Mesenchymal stem cell (in vitro differentiated cells and primary cell): ENCODE measurements at regions not wholly inside any gene's neighbourhood (a gene's known extent, or its start where the extent isn't known, plus 50 kb on each side); places are given as distances from the start of the nearest gene placed in this dataset.

Experiments
- DNase-seq: peaks from one replicate; pipeline ENCODE4 v3.0.0-alpha.2; 2013
- H2AFZ ChIP-seq: one replicate; pipeline ENCODE4 v1.6.1; 2013; ENCODE audit warnings: low read depth, mild to moderate bottlenecking, control low read depth, inconsistent platforms, low read length, moderate library complexity
- H2AK5ac ChIP-seq: 2 replicates; pipeline ENCODE4 v1.6.1; 2013; ENCODE audit warnings: low read length, moderate library complexity, mild to moderate bottlenecking, inconsistent platforms; ENCODE audit not compliant: severe bottlenecking
- H2BK120ac ChIP-seq: one replicate; pipeline ENCODE4 v1.6.1; 2013; ENCODE audit warnings: low read depth, mild to moderate bottlenecking, inconsistent platforms, low read length, moderate library complexity
- H2BK12ac ChIP-seq, 2 experiments: one replicate each; pipeline ENCODE4 v1.6.1; 2013; ENCODE audit warnings: inconsistent platforms in 2 of 2, low read length in 2 of 2, mild to moderate bottlenecking in 2 of 2, moderate library complexity in 2 of 2, control low read depth in 1 of 2
- H2BK15ac ChIP-seq: one replicate; pipeline ENCODE4 v1.6.1; 2013; ENCODE audit warnings: mild to moderate bottlenecking, low read depth, inconsistent platforms; ENCODE audit not compliant: poor library complexity, severe bottlenecking
- H2BK5ac ChIP-seq: 2 replicates; pipeline ENCODE4 v1.6.1; 2013; ENCODE audit warnings: low read depth, mild to moderate bottlenecking, low read length, control low read depth, inconsistent platforms; ENCODE audit not compliant: poor library complexity, severe bottlenecking
- H3K14ac ChIP-seq, 2 experiments: one replicate each; pipeline ENCODE4 v1.6.1; 2013; ENCODE audit warnings: inconsistent platforms in 2 of 2, low read length in 2 of 2, control low read depth in 1 of 2, mild to moderate bottlenecking in 1 of 2, moderate library complexity in 1 of 2
- H3K18ac ChIP-seq, 2 experiments: one replicate each; pipeline ENCODE4 v1.6.1; 2013; ENCODE audit warnings: inconsistent platforms in 2 of 2, low read length in 2 of 2, control low read depth in 1 of 2, low read depth in 1 of 2, mild to moderate bottlenecking in 1 of 2
- H3K23ac ChIP-seq, 2 experiments: one replicate each; pipeline ENCODE4 v1.6.1; 2013; ENCODE audit warnings: inconsistent platforms in 2 of 2, low read length in 2 of 2, mild to moderate bottlenecking in 2 of 2, moderate library complexity in 2 of 2, control low read depth in 1 of 2
- H3K27ac ChIP-seq: 2 replicates; pipeline ENCODE4 v1.5.1; 2013; ENCODE audit warnings: mild to moderate bottlenecking, moderate library complexity, low read length, control low read depth, inconsistent platforms; ENCODE audit not compliant: poor library complexity, severe bottlenecking
- H3K27me3 ChIP-seq, 2 experiments: 2 replicates each; pipeline versions ENCODE4 v1.6.1 to v1.7.0; 2013; ENCODE audit warnings: low read length in 2 of 2, mild to moderate bottlenecking in 2 of 2, moderate library complexity in 2 of 2, control low read depth in 1 of 2, inconsistent platforms in 1 of 2; ENCODE audit not compliant: control insufficient read depth in 1 of 2, insufficient read depth in 1 of 2
- H3K36me3 ChIP-seq, 2 experiments: 2 replicates each; pipeline versions ENCODE4 v1.6.1 to v1.7.0; 2013; ENCODE audit warnings: low read length in 2 of 2, control low read depth in 1 of 2, inconsistent platforms in 1 of 2, low read depth in 1 of 2, mild to moderate bottlenecking in 1 of 2; ENCODE audit not compliant: insufficient read depth in 2 of 2, control insufficient read depth in 1 of 2
- H3K4ac ChIP-seq, 2 experiments: one replicate each; pipeline ENCODE4 v1.6.1; 2013; ENCODE audit warnings: inconsistent platforms in 2 of 2, low read length in 2 of 2, mild to moderate bottlenecking in 2 of 2, moderate library complexity in 2 of 2, control low read depth in 1 of 2, low read depth in 1 of 2
- H3K4me1 ChIP-seq: 2 replicates; pipeline ENCODE4 v1.6.1; 2013; ENCODE audit warnings: low read depth, low read length, control low read depth; ENCODE audit not compliant: control insufficient read depth, insufficient read depth
- H3K4me2 ChIP-seq: 2 replicates; pipeline ENCODE4 v1.6.1; 2013; ENCODE audit warnings: low read length, mild to moderate bottlenecking, inconsistent platforms; ENCODE audit not compliant: poor library complexity, severe bottlenecking
- H3K4me3 ChIP-seq, 2 experiments: 2 replicates each; pipeline versions ENCODE4 v1.5.1 to v1.7.0; 2013; ENCODE audit warnings: low read length in 2 of 2, mild to moderate bottlenecking in 2 of 2, control low read depth in 1 of 2, low read depth in 1 of 2; ENCODE audit not compliant: insufficient read depth in 1 of 2
- H3K79me1 ChIP-seq: replicated peaks from 2 replicates; pipeline ENCODE4 v1.6.1; 2013; ENCODE audit warnings: mild to moderate bottlenecking, control low read depth, low read length, inconsistent platforms; ENCODE audit not compliant: poor library complexity, severe bottlenecking
- H3K9ac ChIP-seq: 2 replicates; pipeline ENCODE4 v1.7.0; 2013; ENCODE audit warnings: mild to moderate bottlenecking, low read length, moderate library complexity
- H3K9me3 ChIP-seq: 2 replicates; pipeline ENCODE4 v1.7.0; 2013; ENCODE audit warnings: mild to moderate bottlenecking, low read length; ENCODE audit not compliant: control insufficient read depth
- H4K8ac ChIP-seq: one replicate; pipeline ENCODE4 v1.6.1; 2013; ENCODE audit warnings: inconsistent platforms, mild to moderate bottlenecking, low read length, moderate library complexity
- H4K91ac ChIP-seq: one replicate; pipeline ENCODE4 v1.6.1; 2013; ENCODE audit warnings: mild to moderate bottlenecking, low read length, inconsistent platforms
- WGBS: methylation state at CpG from one replicate; pipeline ENCODE4 v1.1.7; 2013; ENCODE audit warnings: mixed read lengths; 5-methylcytosine and 5-hydroxymethylcytosine counted together

GRCh38 chr4:104979083-104979760, 167.5 kb upstream of the TET2 start:
- Histone ChIP-seq H3K4ac (no peak overlapping the region), H2BK15ac (no peak overlapping the region), H3K9ac (no peak overlapping the region), H3K4me3 (no peak overlapping the region), H3K18ac (no peak overlapping the region), H3K36me3 (no peaks in the 10 kb centered on the region), H3K9me3 (peaks cover 7% of the 10 kb centered on the region), H4K91ac (no peak overlapping the region), H3K14ac (no peak overlapping the region), H2AK5ac (no peak overlapping the region), H3K27me3 (peaks cover 0 to 4% of the 10 kb centered on the region in 2 experiments), H2BK5ac (no peak overlapping the region), H2BK12ac (no peak overlapping the region), H3K23ac (no peak overlapping the region), H3K4me2 (no peak overlapping the region), H3K4me1 (no peaks in the 10 kb centered on the region), H2BK120ac (no peak overlapping the region), H4K8ac (no peak overlapping the region), H3K79me1 (no peaks in the 10 kb centered on the region), H2AFZ (no peak overlapping the region), H3K27ac (no peak overlapping the region)
- 81% methylated on average over 4 of the region's 4 CpGs for WGBS
- no peak for DNase-seq

GRCh38 chr4:104983615-104984179, 163.0 kb upstream of the TET2 start:
- Histone ChIP-seq H3K18ac (no peak overlapping the region), H2AFZ (no peak overlapping the region), H3K9me3 (peaks cover 4% of the 10 kb centered on the region), H2AK5ac (no peak overlapping the region), H3K4me2 (no peak overlapping the region), H3K9ac (no peak overlapping the region), H4K8ac (no peak overlapping the region), H3K4ac (no peak overlapping the region), H3K4me1 (no peaks in the 10 kb centered on the region), H3K36me3 (no peaks in the 10 kb centered on the region), H4K91ac (no peak overlapping the region), H3K27me3 (no peaks in the 10 kb centered on the region), H3K23ac (no peak overlapping the region), H2BK15ac (no peak overlapping the region), H2BK12ac (no peak overlapping the region), H2BK5ac (no peak overlapping the region), H3K27ac (no peak overlapping the region), H2BK120ac (no peak overlapping the region), H3K4me3 (no peak overlapping the region), H3K14ac (no peak overlapping the region), H3K79me1 (no peaks in the 10 kb centered on the region)
- no peak for DNase-seq
- WGBS, result no CpG with 5 or more reads among the region's 1 CpG

GRCh38 chr4:104986306-104986705, 160.4 kb upstream of the TET2 start:
- Histone ChIP-seq H3K23ac (no peak overlapping the region), H2BK12ac (no peak overlapping the region), H4K91ac (no peak overlapping the region), H3K27me3 (no peaks in the 10 kb centered on the region), H3K27ac (no peak overlapping the region), H3K4me1 (no peaks in the 10 kb centered on the region), H3K9ac (no peak overlapping the region), H3K79me1 (no peaks in the 10 kb centered on the region), H2BK5ac (no peak overlapping the region), H2AFZ (no peak overlapping the region), H3K18ac (no peak overlapping the region), H3K4ac (no peak overlapping the region), H4K8ac (no peak overlapping the region), H3K36me3 (no peaks in the 10 kb centered on the region), H2BK120ac (no peak overlapping the region), H3K4me3 (no peak overlapping the region), H3K9me3 (no peaks in the 10 kb centered on the region), H2AK5ac (no peak overlapping the region), H3K14ac (no peak overlapping the region), H2BK15ac (no peak overlapping the region), H3K4me2 (no peak overlapping the region)
- WGBS, result 77% methylated on average over 5 of the region's 5 CpGs
- DNase-seq, result no peak

GRCh38 chr4:104989371-104989770, 157.3 kb upstream of the TET2 start:
- Histone ChIP-seq H3K9ac (no peak overlapping the region), H3K36me3 (no peaks in the 10 kb centered on the region), H4K8ac (no peak overlapping the region), H3K27ac (no peak overlapping the region), H3K9me3 (peaks cover 8% of the 10 kb centered on the region), H3K4me1 (no peaks in the 10 kb centered on the region), H2AFZ (no peak overlapping the region), H3K4me3 (no peak overlapping the region), H4K91ac (no peak overlapping the region), H2BK5ac (no peak overlapping the region), H3K4ac (no peak overlapping the region), H2BK120ac (no peak overlapping the region), H3K79me1 (no peaks in the 10 kb centered on the region), H2AK5ac (no peak overlapping the region), H3K27me3 (no peaks in the 10 kb centered on the region), H3K23ac (no peak overlapping the region), H3K4me2 (no peak overlapping the region), H2BK15ac (no peak overlapping the region), H3K18ac (no peak overlapping the region), H2BK12ac (no peak overlapping the region), H3K14ac (no peak overlapping the region)
- DNase-seq, result no peak
- WGBS, result 63% methylated on average over 4 of the region's 4 CpGs
